GM06990 (cell line): ENCODE measurements at regions not wholly inside any gene's neighbourhood (a gene's known extent, or its start where the extent isn't known, plus 50 kb on each side); places are given as distances from the start of the nearest gene placed in this dataset.

Experiments used
- DNase-seq: peaks from one replicate; pipeline ENCODE4 v3.0.0-alpha.2; 2011; ENCODE audit not compliant: insufficient read length; ENCODE audit errors: extremely low read depth
- H3K27me3 ChIP-seq: replicated peaks from 2 replicates; pipeline ENCODE4 v1.6.0; 2011; ENCODE audit warnings: low read length; ENCODE audit not compliant: control insufficient read depth, insufficient read depth
- H3K36me3 ChIP-seq: 2 replicates; pipeline ENCODE4 v1.5.1; 2011; ENCODE audit warnings: low read length; ENCODE audit not compliant: control insufficient read depth, insufficient read depth
- H3K4me3 ChIP-seq: replicated peaks from 2 replicates; pipeline ENCODE4 v1.5.1; 2011; ENCODE audit warnings: low read depth, mild to moderate bottlenecking, control low read depth, low read length
- TF ChIP-seq, protein P1 (sequence below): IDR thresholded peaks from 2 replicates; pipeline ENCODE4 v1.5.1; 2011; ENCODE audit warnings: low read length, control low read depth, mild to moderate bottlenecking, inconsistent platforms; ENCODE audit not compliant: insufficient read depth, poor library complexity, severe bottlenecking

DNA sequence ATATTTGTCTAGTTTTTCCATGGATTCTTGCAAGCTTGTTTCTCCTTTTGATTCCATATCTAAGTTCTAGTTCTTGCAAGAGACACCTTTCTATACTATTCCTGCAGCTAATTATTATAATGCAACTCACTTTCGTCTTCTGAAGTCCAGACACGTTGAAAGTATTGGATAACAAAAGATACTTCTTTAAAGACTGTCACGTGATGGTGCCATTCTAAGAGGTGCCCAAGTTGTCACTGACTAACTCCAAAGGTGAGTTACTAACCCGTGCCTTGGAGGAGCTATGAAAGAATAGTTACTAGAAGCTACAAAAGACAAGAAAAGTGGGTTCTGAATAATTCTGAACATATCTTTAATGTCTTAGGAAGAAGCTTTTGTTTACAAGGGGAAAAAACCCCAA, 322.6 kb downstream of the HDGFL1 start:
- no peaks in the 10 kb centered on the region for H3K36me3 ChIP-seq
- TF ChIP-seq, protein P1, sequence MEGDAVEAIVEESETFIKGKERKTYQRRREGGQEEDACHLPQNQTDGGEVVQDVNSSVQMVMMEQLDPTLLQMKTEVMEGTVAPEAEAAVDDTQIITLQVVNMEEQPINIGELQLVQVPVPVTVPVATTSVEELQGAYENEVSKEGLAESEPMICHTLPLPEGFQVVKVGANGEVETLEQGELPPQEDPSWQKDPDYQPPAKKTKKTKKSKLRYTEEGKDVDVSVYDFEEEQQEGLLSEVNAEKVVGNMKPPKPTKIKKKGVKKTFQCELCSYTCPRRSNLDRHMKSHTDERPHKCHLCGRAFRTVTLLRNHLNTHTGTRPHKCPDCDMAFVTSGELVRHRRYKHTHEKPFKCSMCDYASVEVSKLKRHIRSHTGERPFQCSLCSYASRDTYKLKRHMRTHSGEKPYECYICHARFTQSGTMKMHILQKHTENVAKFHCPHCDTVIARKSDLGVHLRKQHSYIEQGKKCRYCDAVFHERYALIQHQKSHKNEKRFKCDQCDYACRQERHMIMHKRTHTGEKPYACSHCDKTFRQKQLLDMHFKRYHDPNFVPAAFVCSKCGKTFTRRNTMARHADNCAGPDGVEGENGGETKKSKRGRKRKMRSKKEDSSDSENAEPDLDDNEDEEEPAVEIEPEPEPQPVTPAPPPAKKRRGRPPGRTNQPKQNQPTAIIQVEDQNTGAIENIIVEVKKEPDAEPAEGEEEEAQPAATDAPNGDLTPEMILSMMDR = no peak
- H3K4me3 ChIP-seq = no peak overlapping the region
- no peaks in the 10 kb centered on the region for H3K27me3 ChIP-seq
- no peak for DNase-seq

DNA sequence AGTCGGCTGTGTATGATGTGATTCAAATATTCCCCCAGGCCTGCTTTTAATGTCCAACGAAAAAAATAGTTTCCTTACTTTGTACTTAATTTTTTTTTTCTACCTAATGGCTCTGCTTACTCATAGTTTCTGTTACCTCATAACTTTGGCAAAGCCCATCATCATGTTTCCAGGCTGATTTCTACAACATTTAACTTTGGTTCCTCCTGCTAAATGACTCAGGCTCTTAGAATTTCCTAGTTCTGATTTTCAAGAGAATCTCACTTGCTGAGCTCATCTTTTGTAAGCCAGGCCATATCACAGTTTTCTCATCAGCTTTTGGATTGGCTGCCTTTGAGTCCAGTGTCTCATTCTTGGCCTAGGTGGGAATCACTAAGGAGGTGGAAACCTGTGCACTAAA, 323.1 kb downstream of the HDGFL1 start:
- TF ChIP-seq, protein P1 = no peak
- no peaks in the 10 kb centered on the region for H3K27me3 ChIP-seq
- DNase-seq = no peak
- H3K4me3 ChIP-seq = no peak overlapping the region
- no peaks in the 10 kb centered on the region for H3K36me3 ChIP-seq

DNA sequence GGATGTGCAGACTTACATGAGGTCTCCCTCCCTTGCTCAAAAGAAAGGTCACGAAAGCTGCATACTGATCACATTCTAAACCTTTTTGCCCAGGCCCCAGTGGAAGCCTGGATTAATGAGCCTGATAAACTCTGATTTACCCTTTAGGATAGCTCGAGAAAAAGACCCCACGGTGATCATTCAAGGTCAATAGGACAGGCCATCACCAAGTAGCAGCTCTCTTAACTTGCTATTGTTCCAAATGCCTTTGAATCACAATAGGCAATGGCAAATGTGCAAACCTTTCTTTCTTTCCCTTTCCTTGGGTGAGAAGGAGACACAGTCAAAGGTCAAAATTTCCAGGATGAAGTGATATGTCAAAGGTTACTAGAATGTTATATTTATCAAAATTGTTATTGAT, 327.3 kb downstream of the HDGFL1 start:
- Histone ChIP-seq H3K27me3 (no peaks in the 10 kb centered on the region), H3K4me3 (no peak overlapping the region), H3K36me3 (no peaks in the 10 kb centered on the region)
- TF ChIP-seq, protein P1 = no peak
- no peak for DNase-seq

DNA sequence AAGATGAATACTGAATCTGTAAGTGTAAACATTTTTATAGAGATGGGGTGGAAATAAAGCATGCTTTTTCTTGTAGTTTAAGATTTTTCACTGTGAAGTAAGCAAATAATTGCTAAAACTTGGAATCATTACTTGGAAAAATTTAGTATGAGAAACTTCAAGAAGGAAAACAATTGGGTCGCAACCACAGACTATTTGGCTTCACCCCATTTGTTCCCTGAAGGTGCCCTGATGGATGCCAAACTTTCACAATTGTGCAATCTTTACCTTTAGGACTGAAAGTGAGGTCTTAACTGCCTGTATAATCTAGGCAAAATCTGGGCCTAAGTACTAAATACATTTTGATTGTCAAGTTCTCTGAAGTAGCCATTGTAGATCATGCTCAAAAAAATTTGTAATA, 330.1 kb downstream of the HDGFL1 start:
- TF ChIP-seq, protein P1 = no peak
- no peaks in the 10 kb centered on the region for H3K27me3 ChIP-seq

DNA sequence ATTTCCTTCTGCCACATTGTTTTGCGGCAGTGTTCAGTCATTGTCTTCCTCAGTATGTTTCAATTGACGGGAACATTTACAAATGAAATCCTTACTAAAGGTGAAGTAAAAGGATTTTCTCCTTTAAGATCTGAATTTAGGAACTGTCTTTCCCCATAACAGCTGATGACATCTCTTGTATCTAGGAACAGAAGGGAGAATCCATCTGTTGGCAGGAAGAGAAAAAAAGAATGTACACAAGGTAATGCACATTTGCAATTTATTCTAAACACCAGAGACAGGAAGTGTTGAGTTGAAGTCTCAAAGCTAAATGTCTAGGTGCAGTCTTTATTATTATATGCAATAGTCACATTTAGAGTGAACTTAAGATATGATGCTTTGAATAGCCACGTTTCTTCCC, 334.5 kb downstream of the HDGFL1 start:
- TF ChIP-seq, protein P1 = no peak
- no peak for DNase-seq
- no peaks in the 10 kb centered on the region for H3K27me3 ChIP-seq
- no peaks in the 10 kb centered on the region for H3K36me3 ChIP-seq
- no peak overlapping the region for H3K4me3 ChIP-seq

More for the DNA sequence above, 330.1 kb downstream of the HDGFL1 start:
- Histone ChIP-seq H3K4me3 (no peak overlapping the region), H3K36me3 (no peaks in the 10 kb centered on the region)
- no peak for DNase-seq

DNA sequence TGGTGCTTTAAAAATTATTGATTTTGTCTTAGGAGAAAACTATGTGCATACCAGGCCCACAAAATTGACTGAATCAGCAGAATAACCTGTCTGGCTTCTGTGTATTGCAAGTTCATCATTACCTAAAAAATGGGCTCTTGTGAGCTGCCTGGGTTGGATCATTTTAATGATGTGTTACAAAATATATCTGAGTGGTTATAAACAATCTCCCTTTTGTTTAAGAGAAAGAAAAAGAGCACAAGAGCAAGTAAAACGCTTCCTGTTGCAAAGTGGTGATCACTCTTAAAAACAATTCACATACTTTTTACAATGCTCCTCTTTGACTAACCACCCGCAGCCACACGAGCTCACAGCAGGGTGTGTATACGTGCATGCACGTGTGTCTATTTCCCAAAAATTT, 335.1 kb downstream of the HDGFL1 start:
- Histone ChIP-seq H3K36me3 (no peaks in the 10 kb centered on the region), H3K4me3 (no peak overlapping the region), H3K27me3 (no peaks in the 10 kb centered on the region)
- TF ChIP-seq, protein P1 = no peak
- DNase-seq = no peak
